ENCODE measurements at regions not wholly inside any gene's neighbourhood (a gene's known extent, or its start where the extent isn't known, plus 50 kb on each side); places are given as distances from the start of the nearest gene placed in this dataset. TPM values are rescaled to one million over a fixed set of nuclear protein-coding genes. Genes with fewer than 3 reads are reported as not detected.

DNA sequence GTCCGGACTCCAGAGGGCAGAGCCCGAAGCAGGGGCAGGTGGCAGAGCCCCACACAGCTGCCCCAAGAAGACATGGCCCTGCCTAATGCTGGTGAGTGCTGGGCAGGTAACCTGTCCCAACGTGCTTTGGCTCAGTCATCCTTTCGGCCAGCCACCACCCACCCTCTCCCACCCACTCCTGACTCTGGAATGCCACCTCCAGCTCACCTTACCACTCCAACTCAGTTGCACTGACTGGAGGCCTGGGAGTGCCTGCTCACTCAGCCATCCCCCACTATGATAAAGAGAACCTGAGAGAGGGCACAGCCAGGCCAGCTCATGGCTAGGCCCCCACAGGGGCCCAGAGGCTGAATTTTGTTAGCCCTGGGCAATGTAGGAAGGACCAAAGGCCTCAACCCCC lies 53.8 kb upstream of the MPEG1 start:
- DNase-seq (no peak), ATAC-seq (no peak)
- Histone ChIP-seq H3K4me1 (no peaks in the 10 kb centered on the region), H3K27ac (no peak overlapping the region), H3K36me3 (replicated peaks in 1 of 2; ENCODE audit: insufficient read depth in 1 of 2, low read depth in 2 of 2) (no peaks in the 10 kb centered on the region), H3K9me3 (no peaks in the 10 kb centered on the region), H3K4me3 (no peak overlapping the region), H3K27me3 (no peaks in the 10 kb centered on the region)
- TF ChIP-seq POLR2A (IDR thresholded peaks at IDR 0.05), result no peak
- TF ChIP-seq, protein P1, sequence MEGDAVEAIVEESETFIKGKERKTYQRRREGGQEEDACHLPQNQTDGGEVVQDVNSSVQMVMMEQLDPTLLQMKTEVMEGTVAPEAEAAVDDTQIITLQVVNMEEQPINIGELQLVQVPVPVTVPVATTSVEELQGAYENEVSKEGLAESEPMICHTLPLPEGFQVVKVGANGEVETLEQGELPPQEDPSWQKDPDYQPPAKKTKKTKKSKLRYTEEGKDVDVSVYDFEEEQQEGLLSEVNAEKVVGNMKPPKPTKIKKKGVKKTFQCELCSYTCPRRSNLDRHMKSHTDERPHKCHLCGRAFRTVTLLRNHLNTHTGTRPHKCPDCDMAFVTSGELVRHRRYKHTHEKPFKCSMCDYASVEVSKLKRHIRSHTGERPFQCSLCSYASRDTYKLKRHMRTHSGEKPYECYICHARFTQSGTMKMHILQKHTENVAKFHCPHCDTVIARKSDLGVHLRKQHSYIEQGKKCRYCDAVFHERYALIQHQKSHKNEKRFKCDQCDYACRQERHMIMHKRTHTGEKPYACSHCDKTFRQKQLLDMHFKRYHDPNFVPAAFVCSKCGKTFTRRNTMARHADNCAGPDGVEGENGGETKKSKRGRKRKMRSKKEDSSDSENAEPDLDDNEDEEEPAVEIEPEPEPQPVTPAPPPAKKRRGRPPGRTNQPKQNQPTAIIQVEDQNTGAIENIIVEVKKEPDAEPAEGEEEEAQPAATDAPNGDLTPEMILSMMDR (IDR thresholded peaks at IDR 0.05), result no peak
- 86 to 92% methylated on average over 4 of the region's 4 CpGs for WGBS, 2 donors
- intact Hi-C loops (cut with DNase I), result loop anchor here (10.0 kb wide), 1 partner anchor 168 kb away; the partner anchor contains the start of gene OR5A1

DNA sequence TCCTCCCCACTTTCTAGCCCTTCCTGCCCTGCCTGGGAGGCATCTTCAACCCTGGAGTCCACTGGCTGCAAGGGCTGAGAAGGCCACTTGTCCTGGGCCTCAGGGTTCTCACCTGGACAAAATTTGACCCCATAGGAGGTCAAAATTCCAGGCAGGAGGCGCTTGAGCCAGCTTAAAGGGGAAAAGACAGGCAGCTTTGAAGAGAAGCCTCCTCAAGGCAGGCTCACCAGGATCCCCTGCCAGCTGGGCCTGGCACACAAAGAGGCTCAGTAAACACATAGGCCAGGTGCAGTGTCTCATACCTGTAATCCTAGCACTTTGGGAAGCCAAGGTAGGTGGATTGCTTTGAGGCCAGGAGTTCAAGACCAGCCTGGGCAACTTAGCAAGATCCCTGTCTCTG lies 53.0 kb upstream of the MPEG1 start:
- Histone ChIP-seq H3K4me3 (no peak overlapping the region), H3K27ac (no peak overlapping the region), H3K27me3 (no peaks in the 10 kb centered on the region), H3K9me3 (no peaks in the 10 kb centered on the region), H3K36me3 (replicated peaks in 1 of 2; ENCODE audit: insufficient read depth in 1 of 2, low read depth in 2 of 2) (no peaks in the 10 kb centered on the region), H3K4me1 (no peaks in the 10 kb centered on the region)
- no peak for TF ChIP-seq POLR2A (IDR thresholded peaks at IDR 0.05)
- TF ChIP-seq, protein P1 (IDR thresholded peaks at IDR 0.05), result no peak
- no peak for ATAC-seq
- no peak for DNase-seq
- 85% methylated on average over 1 of the region's 1 CpG; no CpG with 5 or more reads in 1 of the 2 donors for WGBS, 2 donors
- intact Hi-C loops (cut with DNase I), result loop anchor here (10.0 kb wide), 1 partner anchor 169 kb away; the partner anchor contains the start of gene OR5A1

DNA sequence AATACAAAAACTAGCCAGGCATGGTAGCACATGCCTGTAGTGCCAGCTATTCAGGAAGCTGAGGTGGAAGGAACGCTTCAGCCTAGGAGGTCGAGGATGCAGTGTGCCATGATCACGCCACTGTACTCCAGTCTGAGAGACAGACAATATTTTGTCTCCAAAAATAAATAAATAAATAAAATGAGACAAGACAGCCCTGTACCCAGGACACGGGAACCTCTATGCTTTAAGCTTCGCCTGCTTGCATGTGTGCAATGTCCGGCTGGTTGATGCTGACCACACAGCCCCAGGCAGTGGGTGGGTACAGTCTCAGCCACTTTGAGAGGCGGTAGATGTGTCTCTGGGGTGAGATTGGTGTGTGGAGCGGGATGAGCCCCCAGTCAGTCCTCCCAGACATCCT lies 52.0 kb upstream of the MPEG1 start:
- WGBS, 2 donors, result 94 to 98% methylated on average over 7 to 8 of the region's 8 CpGs

DNA sequence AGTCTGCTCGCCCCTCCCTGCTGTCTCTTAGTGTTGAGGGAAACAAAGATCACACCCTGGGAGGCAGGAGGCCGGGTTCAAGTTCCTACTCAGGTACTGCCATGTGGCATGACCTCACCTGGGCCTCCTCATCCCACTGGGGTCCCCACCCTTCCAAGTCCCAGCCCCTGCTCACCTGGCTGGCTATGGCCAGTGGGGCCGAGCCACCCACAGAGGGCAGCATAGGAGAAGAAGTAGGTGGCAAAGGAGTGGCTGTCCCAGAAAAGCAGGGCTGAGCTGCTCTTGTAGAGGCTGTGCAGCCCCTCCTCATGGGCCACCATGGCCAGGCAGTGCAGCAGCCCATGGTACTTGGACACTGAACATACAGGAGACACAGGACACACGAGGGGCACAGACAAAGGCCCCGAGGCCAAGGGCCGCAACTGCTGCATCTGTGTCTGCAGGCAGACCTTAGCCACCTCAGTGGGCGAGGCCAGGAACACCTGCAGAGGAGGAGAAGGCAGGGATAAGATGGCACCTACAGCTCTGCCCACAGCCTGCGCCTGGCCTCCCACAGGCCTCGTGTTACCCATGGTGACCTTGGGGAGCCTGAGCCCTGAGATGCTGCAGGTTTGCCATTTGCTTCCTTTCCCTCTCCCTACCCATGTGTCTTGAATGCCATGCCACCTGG lies 50.6 kb upstream of the MPEG1 start:
- Histone ChIP-seq H3K9me3 (no peaks in the 10 kb centered on the region), H3K27ac (no peak overlapping the region), H3K4me1 (no peaks in the 10 kb centered on the region), H3K36me3 (replicated peaks in 1 of 2; ENCODE audit: insufficient read depth in 1 of 2, low read depth in 2 of 2) (no peaks in the 10 kb centered on the region), H3K27me3 (no peaks in the 10 kb centered on the region), H3K4me3 (no peak overlapping the region)
- intact Hi-C loops (cut with DNase I), result loop anchor here (10.0 kb wide), 1 partner anchor 171 kb away; the partner anchor contains the start of gene OR5A1
- TF ChIP-seq, protein P1 (IDR thresholded peaks at IDR 0.05), result peak; percentile 27 to 67 (median 50)
- TF ChIP-seq POLR2A (IDR thresholded peaks at IDR 0.05), result no peak
- 66% methylated on average over 9 of the region's 9 CpGs; no CpG with 5 or more reads in 1 of the 2 donors for WGBS, 2 donors
- no peak for ATAC-seq
- peak; percentile 35 to 68 (median 53) for DNase-seq

More for the DNA sequence above, 52.0 kb upstream of the MPEG1 start:
- ATAC-seq (no peak), DNase-seq (no peak)
- Histone ChIP-seq H3K36me3 (replicated peaks in 1 of 2; ENCODE audit: insufficient read depth in 1 of 2, low read depth in 2 of 2) (no peaks in the 10 kb centered on the region), H3K27me3 (no peaks in the 10 kb centered on the region), H3K4me1 (no peaks in the 10 kb centered on the region), H3K4me3 (no peak overlapping the region), H3K27ac (no peak overlapping the region), H3K9me3 (no peaks in the 10 kb centered on the region)
- TF ChIP-seq POLR2A (IDR thresholded peaks at IDR 0.05), result no peak
- TF ChIP-seq, protein P1 (IDR thresholded peaks at IDR 0.05), result no peak
- intact Hi-C loops (cut with DNase I), result loop anchor here (10.0 kb wide), 1 partner anchor 170 kb away; the partner anchor contains the start of gene OR5A1

Small RNA genes lying in the stretch of these regions (small RNA-seq; reads per million reads assigned to genes)
- gene RN7SL435P, result not detected

Data from body of pancreas (tissue), 4 donors.